Osteoblast (primary cell): ENCODE measurements at regions not wholly inside any gene's neighbourhood (a gene's known extent, or its start where the extent isn't known, plus 50 kb on each side); places are given as distances from the start of the nearest gene placed in this dataset.

Experiments used
- DNase-seq: peaks from one replicate; pipeline ENCODE4 v3.0.0; 2011; ENCODE audit warnings: low spot score, mixed read lengths; ENCODE audit not compliant: insufficient read length; ENCODE audit errors: missing footprints
- H2AFZ ChIP-seq: 2 replicates; pipeline ENCODE4 v1.6.0; 2011; ENCODE audit warnings: mild to moderate bottlenecking, low read length
- H3K27ac ChIP-seq: 2 replicates; pipeline ENCODE4 v1.5.1; 2011; ENCODE audit warnings: mild to moderate bottlenecking, low read depth, low read length, moderate library complexity
- H3K27me3 ChIP-seq: 2 replicates; pipeline ENCODE4 v1.6.0; 2012; ENCODE audit warnings: mild to moderate bottlenecking, control low read depth, inconsistent platforms, low read length, moderate library complexity; ENCODE audit not compliant: insufficient read depth
- H3K36me3 ChIP-seq: 2 replicates; pipeline ENCODE4 v1.5.1; 2011; ENCODE audit warnings: mild to moderate bottlenecking, low read length, control low read depth, moderate library complexity; ENCODE audit not compliant: insufficient read depth
- H3K4me1 ChIP-seq: 2 replicates; pipeline ENCODE4 v1.5.1; 2011; ENCODE audit warnings: mild to moderate bottlenecking, low read length, control low read depth, moderate library complexity; ENCODE audit not compliant: insufficient read depth
- H3K4me2 ChIP-seq: 2 replicates; pipeline ENCODE4 v1.6.0; 2011; ENCODE audit warnings: mild to moderate bottlenecking, low read length; ENCODE audit not compliant: insufficient read depth
- H3K4me3 ChIP-seq: fragments of 200-600 bp; sonication (generic); 3 replicates; pipeline ENCODE4 v1.5.1; 2012; ENCODE audit warnings: mild to moderate bottlenecking, low read length, inconsistent platforms; ENCODE audit not compliant: insufficient read depth
- H3K79me2 ChIP-seq: 2 replicates; pipeline ENCODE4 v1.6.0; 2012; ENCODE audit warnings: mild to moderate bottlenecking, low read length, control low read depth, inconsistent platforms; ENCODE audit not compliant: insufficient read depth
- H3K9me3 ChIP-seq: 2 replicates; pipeline ENCODE4 v1.5.1; 2011; ENCODE audit warnings: low read depth, low read length, control low read depth
- H4K20me1 ChIP-seq: 2 replicates; pipeline ENCODE4 v1.6.0; 2012; ENCODE audit warnings: mild to moderate bottlenecking, low read length, control low read depth; ENCODE audit not compliant: insufficient read depth
- CTCF ChIP-seq: IDR thresholded peaks from 2 replicates; pipeline ENCODE4 v1.5.1; 2011; ENCODE audit warnings: mild to moderate bottlenecking, low read depth, low read length, moderate library complexity; ENCODE audit errors: extremely low read depth

- H3K36me3 ChIP-seq, result no peaks in the 10 kb centered on the region
- no peaks in the 10 kb centered on the region for H3K4me1 ChIP-seq
- H3K4me3 ChIP-seq, result no peak overlapping the region
- H4K20me1 ChIP-seq, result no peaks in the 10 kb centered on the region
- no peaks in the 10 kb centered on the region for H3K79me2 ChIP-seq
- H3K4me2 ChIP-seq, result no peak overlapping the region
- no peak for TF ChIP-seq CTCF
- H3K27me3 ChIP-seq, result no peaks in the 10 kb centered on the region
- no peaks in the 10 kb centered on the region for H3K9me3 ChIP-seq
- no peak for DNase-seq
- no peak overlapping the region for H2AFZ ChIP-seq
- H3K27ac ChIP-seq, result no peak overlapping the region
Observed at GRCh38 chr11:91124363-91124762, 901.5 kb upstream of the CHORDC1 start.

GRCh38 chr11:91115116-91115515 is 892.3 kb upstream of the CHORDC1 start:
- no peaks in the 10 kb centered on the region for H3K27me3 ChIP-seq
- no peaks in the 10 kb centered on the region for H3K79me2 ChIP-seq
- H3K4me2 ChIP-seq, result no peak overlapping the region
- H3K4me3 ChIP-seq, result no peak overlapping the region
- no peaks in the 10 kb centered on the region for H3K4me1 ChIP-seq
- DNase-seq, result no peak
- no peak overlapping the region for H3K27ac ChIP-seq
- no peaks in the 10 kb centered on the region for H3K36me3 ChIP-seq
- H4K20me1 ChIP-seq, result no peaks in the 10 kb centered on the region
- H2AFZ ChIP-seq, result no peak overlapping the region
- TF ChIP-seq CTCF, result no peak
- no peaks in the 10 kb centered on the region for H3K9me3 ChIP-seq

GRCh38 chr11:91104237-91104636 is 881.4 kb upstream of the CHORDC1 start:
- Histone ChIP-seq H3K4me3 (no peak overlapping the region), H2AFZ (no peak overlapping the region), H3K9me3 (no peaks in the 10 kb centered on the region), H3K4me2 (no peak overlapping the region), H3K36me3 (no peaks in the 10 kb centered on the region), H3K27ac (no peak overlapping the region), H3K4me1 (no peaks in the 10 kb centered on the region), H3K79me2 (no peaks in the 10 kb centered on the region), H4K20me1 (no peaks in the 10 kb centered on the region), H3K27me3 (no peaks in the 10 kb centered on the region)
- no peak for DNase-seq
- TF ChIP-seq CTCF, result no peak

GRCh38 chr11:91100427-91100826 is 877.6 kb upstream of the CHORDC1 start:
- H3K79me2 ChIP-seq, result no peaks in the 10 kb centered on the region
- H3K27me3 ChIP-seq, result no peaks in the 10 kb centered on the region
- TF ChIP-seq CTCF, result no peak
- no peaks in the 10 kb centered on the region for H3K9me3 ChIP-seq
- DNase-seq, result no peak
- H3K4me1 ChIP-seq, result no peaks in the 10 kb centered on the region
- H4K20me1 ChIP-seq, result no peaks in the 10 kb centered on the region
- no peaks in the 10 kb centered on the region for H3K36me3 ChIP-seq
- no peak overlapping the region for H3K4me3 ChIP-seq
- H2AFZ ChIP-seq, result no peak overlapping the region
- no peak overlapping the region for H3K4me2 ChIP-seq
- no peak overlapping the region for H3K27ac ChIP-seq
